ENCODE measurements at regions not wholly inside any gene's neighbourhood (a gene's known extent, or its start where the extent isn't known, plus 50 kb on each side); places are given as distances from the start of the nearest gene placed in this dataset.

- Histone ChIP-seq H3K79me1 (ENCODE audit: insufficient read depth, low read depth, low read length, poor library complexity, severe bottlenecking) (no peaks in the 10 kb centered on the region), H2BK5ac (ENCODE audit: insufficient read length, low read length) (no peak overlapping the region), H3K79me2 (ENCODE audit: insufficient read depth, low read length) (no peaks in the 10 kb centered on the region), H2AFZ (ENCODE audit: low read length) (no peak overlapping the region), H4K5ac (ENCODE audit: insufficient read length, low read depth, low read length) (no peak overlapping the region), H4K91ac (ENCODE audit: insufficient read length, low read depth, low read length) (no peak overlapping the region), H2BK20ac (ENCODE audit: low read depth, low read length, poor library complexity, severe bottlenecking) (no peak overlapping the region), H3K9ac (ENCODE audit: extremely low read depth, insufficient read length, low read length) (no peak overlapping the region), H3K4me2 (ENCODE audit: insufficient read depth, insufficient read length, low read length) (no peak overlapping the region), H3K4me1 (ENCODE audit: insufficient read depth, low read length) (no peaks in the 10 kb centered on the region), H4K8ac (replicated peaks; ENCODE audit: insufficient read length, low read depth, low read length) (no peak overlapping the region), H3K4ac (ENCODE audit: low read depth, low read length) (no peak overlapping the region), H2AK5ac (ENCODE audit: insufficient read length, low read length) (no peak overlapping the region), H3K18ac (ENCODE audit: insufficient read length, low read depth, low read length) (no peak overlapping the region), H2BK120ac (ENCODE audit: low read depth, low read length, poor library complexity, severe bottlenecking) (no peak overlapping the region), H3K14ac (ENCODE audit: insufficient read depth, low read length) (no peak overlapping the region), H2BK12ac (ENCODE audit: insufficient read length, low read depth, low read length) (no peak overlapping the region), H3K56ac (ENCODE audit: insufficient read length, low read depth, low read length) (no peak overlapping the region), H4K20me1 (ENCODE audit: control insufficient read depth, insufficient read depth, insufficient read length) (no peaks in the 10 kb centered on the region), H3K23ac (ENCODE audit: insufficient read length, low read depth, low read length) (no peak overlapping the region), H3K27me3 (ENCODE audit: insufficient read depth, low read length) (no peaks in the 10 kb centered on the region), H3K9me3 (ENCODE audit: control insufficient read depth, low read depth, low read length) (no peaks in the 10 kb centered on the region), H3T11ph (ENCODE audit: low read length) (no peak overlapping the region), H3K23me2 (ENCODE audit: insufficient read length, low read depth, low read length, poor library complexity, severe bottlenecking) (no peaks in the 10 kb centered on the region), H2BK15ac (ENCODE audit: low read depth, low read length) (no peak overlapping the region), H3K27ac (ENCODE audit: insufficient read length, low read depth, low read length) (no peak overlapping the region)
- H3K27me3 Mint-ChIP-seq (ENCODE audit: low read depth) = no peaks in the 10 kb centered on the region
- TF ChIP-seq, protein P1, sequence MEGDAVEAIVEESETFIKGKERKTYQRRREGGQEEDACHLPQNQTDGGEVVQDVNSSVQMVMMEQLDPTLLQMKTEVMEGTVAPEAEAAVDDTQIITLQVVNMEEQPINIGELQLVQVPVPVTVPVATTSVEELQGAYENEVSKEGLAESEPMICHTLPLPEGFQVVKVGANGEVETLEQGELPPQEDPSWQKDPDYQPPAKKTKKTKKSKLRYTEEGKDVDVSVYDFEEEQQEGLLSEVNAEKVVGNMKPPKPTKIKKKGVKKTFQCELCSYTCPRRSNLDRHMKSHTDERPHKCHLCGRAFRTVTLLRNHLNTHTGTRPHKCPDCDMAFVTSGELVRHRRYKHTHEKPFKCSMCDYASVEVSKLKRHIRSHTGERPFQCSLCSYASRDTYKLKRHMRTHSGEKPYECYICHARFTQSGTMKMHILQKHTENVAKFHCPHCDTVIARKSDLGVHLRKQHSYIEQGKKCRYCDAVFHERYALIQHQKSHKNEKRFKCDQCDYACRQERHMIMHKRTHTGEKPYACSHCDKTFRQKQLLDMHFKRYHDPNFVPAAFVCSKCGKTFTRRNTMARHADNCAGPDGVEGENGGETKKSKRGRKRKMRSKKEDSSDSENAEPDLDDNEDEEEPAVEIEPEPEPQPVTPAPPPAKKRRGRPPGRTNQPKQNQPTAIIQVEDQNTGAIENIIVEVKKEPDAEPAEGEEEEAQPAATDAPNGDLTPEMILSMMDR (conservative IDR thresholded peaks at IDR 0.05) = no peak
- no peaks in the 10 kb centered on the region; a peak in 1 of 5 replicates for H3K9me3 Mint-ChIP-seq
- no peak overlapping the region for H3K27ac Mint-ChIP-seq
- H3K36me3 Mint-ChIP-seq (ENCODE audit: insufficient read depth in 1 of 3, low read depth in 3 of 3) = no peaks in the 10 kb centered on the region
- no CpG with 5 or more reads among the region's 2 CpGs for WGBS (ENCODE audit: extremely low coverage, insufficient read length, low lambda C conversion rate)
- no peak for DNase-seq
- peaks cover 14 to 17% of the 10 kb centered on the region in 2 experiments for H3K4me1 Mint-ChIP-seq
- no peak overlapping the region for H3K4me3 Mint-ChIP-seq
Measured at GRCh38 chr2:185388226-185388625, 350.4 kb upstream of the FSIP2 start.

Measured in H9 (cell line).